WI38 (cell line): ENCODE measurements at regions not wholly inside any gene's neighbourhood (a gene's known extent, or its start where the extent isn't known, plus 50 kb on each side); places are given as distances from the start of the nearest gene placed in this dataset.
"Not testable (repeated sequence)": the region's sequence is repeated elsewhere in the genome, so short reads cannot be mapped to it uniquely, and the experiment has no call there.

ENCODE experiments used
- H3K4me3 ChIP-seq: 2 replicates; pipeline ENCODE4 v1.5.1; 2011; ENCODE audit warnings: low read depth, mild to moderate bottlenecking, control low read depth, low read length
- TF ChIP-seq, protein P1 (sequence below): IDR thresholded peaks from 2 replicates; pipeline ENCODE4 v1.5.1; 2012; ENCODE audit warnings: low read depth, mild to moderate bottlenecking, control low read depth, low read length

DNA sequence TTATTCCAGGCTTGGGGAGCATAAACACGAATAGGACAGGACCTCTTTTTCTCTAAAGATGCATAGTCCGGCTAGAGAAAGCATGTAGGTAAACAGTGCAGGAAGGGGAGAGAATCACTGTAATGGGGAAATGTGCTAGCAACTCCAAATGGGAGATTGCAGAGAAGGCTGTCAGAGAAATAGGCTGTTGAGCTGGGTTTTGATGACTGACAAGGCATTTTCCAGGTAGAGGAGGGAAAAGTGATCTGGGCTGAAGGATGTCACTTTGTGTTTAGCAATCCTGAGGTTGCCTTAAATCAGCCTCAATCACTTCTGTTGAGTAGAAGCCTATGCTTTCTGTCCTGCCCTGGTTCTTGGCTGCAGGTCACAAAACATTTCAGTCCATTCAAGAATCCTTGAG lies 242.0 kb upstream of the MEIS1 start:
- H3K4me3 ChIP-seq = no peak overlapping the region
- TF ChIP-seq, protein P1, sequence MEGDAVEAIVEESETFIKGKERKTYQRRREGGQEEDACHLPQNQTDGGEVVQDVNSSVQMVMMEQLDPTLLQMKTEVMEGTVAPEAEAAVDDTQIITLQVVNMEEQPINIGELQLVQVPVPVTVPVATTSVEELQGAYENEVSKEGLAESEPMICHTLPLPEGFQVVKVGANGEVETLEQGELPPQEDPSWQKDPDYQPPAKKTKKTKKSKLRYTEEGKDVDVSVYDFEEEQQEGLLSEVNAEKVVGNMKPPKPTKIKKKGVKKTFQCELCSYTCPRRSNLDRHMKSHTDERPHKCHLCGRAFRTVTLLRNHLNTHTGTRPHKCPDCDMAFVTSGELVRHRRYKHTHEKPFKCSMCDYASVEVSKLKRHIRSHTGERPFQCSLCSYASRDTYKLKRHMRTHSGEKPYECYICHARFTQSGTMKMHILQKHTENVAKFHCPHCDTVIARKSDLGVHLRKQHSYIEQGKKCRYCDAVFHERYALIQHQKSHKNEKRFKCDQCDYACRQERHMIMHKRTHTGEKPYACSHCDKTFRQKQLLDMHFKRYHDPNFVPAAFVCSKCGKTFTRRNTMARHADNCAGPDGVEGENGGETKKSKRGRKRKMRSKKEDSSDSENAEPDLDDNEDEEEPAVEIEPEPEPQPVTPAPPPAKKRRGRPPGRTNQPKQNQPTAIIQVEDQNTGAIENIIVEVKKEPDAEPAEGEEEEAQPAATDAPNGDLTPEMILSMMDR = no peak

DNA sequence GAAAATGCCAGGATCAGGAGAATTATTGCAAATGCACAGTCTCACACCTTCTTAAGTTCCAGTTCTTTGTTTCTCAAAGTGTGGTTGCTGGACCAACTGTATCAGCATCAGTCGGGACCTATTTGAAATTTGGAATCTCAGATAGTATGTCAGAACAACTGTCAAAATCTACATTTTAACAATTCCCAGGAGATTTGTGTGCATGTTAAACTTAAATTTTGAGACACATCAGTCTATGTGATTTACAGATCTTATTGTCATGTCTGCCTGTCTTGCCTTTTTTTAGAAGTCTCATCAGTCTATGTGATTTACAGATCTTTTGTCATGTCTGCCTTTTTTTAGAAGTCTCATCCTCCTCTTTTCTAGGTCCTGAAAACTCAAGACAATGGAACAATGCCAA lies 243.6 kb upstream of the MEIS1 start:
- no peak overlapping the region for H3K4me3 ChIP-seq
- TF ChIP-seq, protein P1 = no peak

DNA sequence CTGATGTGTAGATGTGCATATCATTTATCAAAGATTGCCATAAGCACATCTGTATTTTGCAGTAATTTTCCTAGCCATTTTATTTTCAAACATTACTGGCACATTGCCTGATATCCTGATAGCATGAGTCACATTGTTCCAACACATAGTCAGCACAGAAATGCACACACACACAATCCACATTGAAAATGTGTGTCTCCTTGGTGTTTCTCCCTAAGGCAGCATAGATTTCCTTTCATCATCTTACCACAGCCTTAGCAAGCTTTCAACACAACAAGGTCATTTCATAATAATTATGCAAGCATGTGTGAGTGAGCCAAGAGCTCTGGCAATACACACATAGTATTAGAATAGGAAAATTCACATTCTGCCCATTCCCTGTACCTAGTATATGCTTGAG lies 245.4 kb upstream of the MEIS1 start:
- TF ChIP-seq, protein P1 = no peak

DNA sequence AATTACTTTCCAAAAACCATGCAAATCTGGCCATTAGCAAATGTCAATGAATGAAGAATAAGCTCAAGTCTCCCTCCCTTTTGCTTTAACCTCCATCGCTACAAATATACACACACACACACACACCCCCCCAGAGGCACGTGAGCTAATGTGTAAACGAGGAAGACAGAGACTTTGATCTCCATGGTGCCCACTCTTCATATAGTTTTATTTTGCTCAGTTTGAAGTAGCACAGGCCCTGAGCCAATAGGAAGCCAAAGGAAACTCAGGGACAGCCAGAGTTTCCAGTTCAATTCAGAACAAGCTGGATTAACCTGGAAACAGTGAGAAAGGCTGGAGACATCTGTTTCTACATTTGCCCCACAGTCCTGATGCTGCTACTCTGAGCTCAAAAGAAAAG lies 248.4 kb upstream of the MEIS1 start:
- H3K4me3 ChIP-seq = no peak overlapping the region
- TF ChIP-seq, protein P1 = no peak

More for the DNA sequence above, 245.4 kb upstream of the MEIS1 start:
- H3K4me3 ChIP-seq = no peak overlapping the region

DNA sequence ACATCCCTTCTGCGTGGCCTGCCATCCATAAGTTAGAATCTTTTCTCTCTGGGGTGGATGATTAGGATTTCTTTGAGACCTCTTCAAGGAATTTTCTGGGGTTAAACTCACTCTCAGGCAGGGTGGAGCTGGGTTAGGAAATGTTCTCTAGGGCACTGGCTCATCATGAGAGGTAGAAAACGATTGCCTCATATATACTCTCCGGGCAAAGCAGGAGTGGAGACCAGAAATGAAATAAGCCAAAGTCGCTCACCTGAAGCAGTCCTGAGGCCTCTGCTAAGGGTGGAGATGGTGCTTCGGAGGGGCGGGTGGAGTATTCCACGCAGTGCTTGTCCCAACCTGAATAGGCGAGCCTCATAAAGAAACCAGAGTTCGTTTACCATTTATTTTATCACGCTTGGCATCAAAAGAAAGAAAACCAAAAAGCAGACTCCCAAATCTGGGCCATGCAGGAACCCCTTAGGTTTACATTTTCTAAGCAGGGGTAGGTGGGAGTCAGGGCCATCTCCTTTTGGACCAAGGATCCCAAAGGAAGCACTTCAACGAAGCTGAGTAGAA lies 249.3 kb upstream of the MEIS1 start:
- no peak overlapping the region for H3K4me3 ChIP-seq
- TF ChIP-seq, protein P1 = no peak

DNA sequence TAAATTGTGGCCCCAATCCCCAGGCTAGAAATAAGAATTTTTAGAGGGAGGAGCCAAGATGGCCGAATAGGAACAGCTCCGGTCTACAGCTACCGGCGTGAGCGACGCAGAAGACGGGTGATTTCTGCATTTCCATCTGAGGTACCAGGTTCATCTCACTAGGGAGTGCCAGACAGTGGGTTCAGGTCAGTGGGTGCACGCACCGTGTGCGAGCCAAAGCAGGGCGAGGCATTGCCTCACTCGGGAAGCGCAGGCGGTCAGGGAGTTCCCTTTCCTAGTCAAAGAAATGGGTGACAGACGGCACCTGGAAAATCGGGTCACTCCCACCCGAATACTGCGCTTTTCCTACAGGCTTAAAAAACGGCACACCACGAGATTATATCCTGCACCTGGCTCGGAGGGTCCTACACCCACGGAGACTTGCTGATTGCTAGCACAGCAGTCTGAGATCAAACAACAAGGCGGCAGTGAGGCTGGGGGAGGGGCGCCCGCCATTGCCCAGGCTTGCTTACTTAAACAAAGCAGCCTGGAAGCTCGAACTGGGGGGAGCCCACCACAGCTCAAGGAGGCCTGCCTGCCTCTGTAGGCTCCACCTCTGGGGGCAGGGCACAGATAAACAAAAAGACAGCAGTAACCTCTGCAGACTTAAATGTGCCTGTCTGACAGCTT lies 257.7 kb upstream of the MEIS1 start:
- H3K4me3 ChIP-seq = not testable (repeated sequence)

DNA sequence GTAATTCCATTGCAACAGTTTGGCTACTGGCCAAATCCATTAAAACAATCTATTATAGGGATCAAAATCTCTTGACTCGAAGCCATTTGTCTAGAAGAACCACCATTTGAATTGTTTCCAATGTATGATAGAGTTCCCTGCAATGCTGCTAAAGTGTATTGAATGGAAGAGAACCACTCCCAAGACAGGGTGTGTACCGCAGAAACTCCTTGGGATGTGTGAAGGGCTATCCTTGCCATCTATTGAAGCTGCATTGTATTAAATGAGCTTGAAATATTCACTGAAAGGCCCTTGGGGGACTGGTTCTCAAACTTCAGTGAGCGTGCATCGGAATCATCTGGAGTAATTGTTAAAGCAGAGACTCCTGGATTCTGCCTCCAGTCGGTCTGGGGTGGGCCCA lies 260.4 kb upstream of the MEIS1 start:
- TF ChIP-seq, protein P1 = no peak

DNA sequence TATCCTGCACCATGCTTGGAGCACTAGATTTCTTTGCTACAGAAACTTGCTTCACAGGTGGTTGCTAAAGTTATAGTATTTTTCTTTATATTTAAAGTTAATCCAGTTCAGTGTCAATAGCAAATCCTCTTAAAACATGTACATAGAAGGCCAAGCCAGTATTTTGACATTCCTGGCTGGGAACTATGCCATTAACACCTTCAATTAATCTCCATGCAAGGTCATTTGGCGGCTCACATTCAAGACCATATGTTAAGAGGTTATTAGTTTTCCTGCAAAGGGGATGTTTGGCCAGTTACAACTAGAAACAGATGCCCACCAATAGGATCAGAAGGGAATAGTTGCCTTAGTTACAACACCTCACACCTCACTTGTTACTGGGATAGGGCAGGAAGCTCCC lies 261.3 kb upstream of the MEIS1 start:
- H3K4me3 ChIP-seq = no peak overlapping the region
- TF ChIP-seq, protein P1 = no peak

More for the DNA sequence above, 260.4 kb upstream of the MEIS1 start:
- no peak overlapping the region for H3K4me3 ChIP-seq
